GM19467 (cell line): ENCODE measurements at regions not wholly inside any gene's neighbourhood (a gene's known extent, or its start where the extent isn't known, plus 50 kb on each side); places are given as distances from the start of the nearest gene placed in this dataset.

Experiments used
- ATAC-seq: cut with Tn5 transposase; IDR thresholded peaks from one replicate; pipeline ENCODE4 v1.9.1; 2021; ENCODE audit warnings: mild to moderate bottlenecking, moderate library complexity; ENCODE audit not compliant: unreplicated experiment

- peak; percentile 68 for ATAC-seq
Measured at GRCh38 chr21:25062061-25062460, 545.2 kb downstream of the MRPL39 start.

GRCh38 chr21:25054689-25055088 lies 552.6 kb downstream of the MRPL39 start:
- no peak for ATAC-seq

GRCh38 chr21:25039461-25040380 lies 567.6 kb downstream of the MRPL39 start:
- ATAC-seq = peak; percentile 81

- no peak for ATAC-seq
Measured at GRCh38 chr21:25036775-25037174, 570.5 kb downstream of the MRPL39 start.

GRCh38 chr21:25031750-25032149 lies 575.5 kb downstream of the MRPL39 start:
- no peak for ATAC-seq

GRCh38 chr21:25029580-25029979 lies 577.7 kb downstream of the MRPL39 start:
- ATAC-seq = no peak

- ATAC-seq = no peak
Measured at GRCh38 chr21:25025596-25025995, 581.7 kb downstream of the MRPL39 start.

GRCh38 chr21:25024639-25025038 lies 582.6 kb downstream of the MRPL39 start:
- no peak for ATAC-seq

GRCh38 chr21:25005388-25005787 lies 601.9 kb downstream of the MRPL39 start:
- ATAC-seq = no peak

GRCh38 chr21:25002676-25003075 lies 604.6 kb downstream of the MRPL39 start:
- no peak for ATAC-seq

- no peak for ATAC-seq
Measured at GRCh38 chr21:24995216-24995615, 612.1 kb downstream of the MRPL39 start.

GRCh38 chr21:24994717-24995116 lies 612.6 kb downstream of the MRPL39 start:
- ATAC-seq = no peak

- ATAC-seq = no peak
Measured at GRCh38 chr21:24989516-24989915, 617.8 kb downstream of the MRPL39 start.

GRCh38 chr21:24988941-24989340 lies 618.3 kb downstream of the MRPL39 start:
- ATAC-seq = no peak

GRCh38 chr21:24976238-24976637 lies 631.0 kb downstream of the MRPL39 start:
- ATAC-seq = peak; percentile 64

- no peak for ATAC-seq
Measured at GRCh38 chr21:24969068-24969467, 638.2 kb downstream of the MRPL39 start.

- peak; percentile 98 for ATAC-seq
Measured at GRCh38 chr21:24955275-24955961, 651.9 kb downstream of the MRPL39 start.

- no peak for ATAC-seq
Measured at GRCh38 chr21:24948186-24948585, 659.1 kb downstream of the MRPL39 start.

GRCh38 chr21:24945910-24946309 lies 661.4 kb downstream of the MRPL39 start:
- ATAC-seq = no peak

GRCh38 chr21:24941316-24942185 lies 665.7 kb downstream of the MRPL39 start:
- ATAC-seq = no peak

- ATAC-seq = no peak
Measured at GRCh38 chr21:24939291-24939690, 668.0 kb downstream of the MRPL39 start.
